ENCODE measurements at regions not wholly inside any gene's neighbourhood (a gene's known extent, or its start where the extent isn't known, plus 50 kb on each side); places are given as distances from the start of the nearest gene placed in this dataset.

DNA sequence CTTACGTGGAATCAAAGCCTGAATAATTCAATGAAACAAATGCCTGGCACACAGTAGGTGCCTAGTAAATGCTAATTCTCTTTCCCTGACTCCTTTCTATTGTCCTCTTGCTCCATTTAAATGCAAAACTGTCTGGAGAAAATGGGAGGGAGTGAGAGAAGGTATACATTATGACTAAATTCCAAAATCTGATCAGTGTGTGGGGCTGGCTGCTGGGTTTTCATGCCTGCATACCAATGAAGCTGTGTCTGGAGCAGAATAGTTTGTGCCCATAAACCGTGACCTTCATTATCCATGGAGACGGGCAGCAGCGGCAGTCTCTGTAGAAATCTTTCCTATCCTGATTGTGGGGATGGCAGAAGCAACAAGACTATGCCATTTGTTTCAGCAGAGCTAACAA is 223.4 kb upstream of the ZBED5 start:
- TF ChIP-seq, protein P1, sequence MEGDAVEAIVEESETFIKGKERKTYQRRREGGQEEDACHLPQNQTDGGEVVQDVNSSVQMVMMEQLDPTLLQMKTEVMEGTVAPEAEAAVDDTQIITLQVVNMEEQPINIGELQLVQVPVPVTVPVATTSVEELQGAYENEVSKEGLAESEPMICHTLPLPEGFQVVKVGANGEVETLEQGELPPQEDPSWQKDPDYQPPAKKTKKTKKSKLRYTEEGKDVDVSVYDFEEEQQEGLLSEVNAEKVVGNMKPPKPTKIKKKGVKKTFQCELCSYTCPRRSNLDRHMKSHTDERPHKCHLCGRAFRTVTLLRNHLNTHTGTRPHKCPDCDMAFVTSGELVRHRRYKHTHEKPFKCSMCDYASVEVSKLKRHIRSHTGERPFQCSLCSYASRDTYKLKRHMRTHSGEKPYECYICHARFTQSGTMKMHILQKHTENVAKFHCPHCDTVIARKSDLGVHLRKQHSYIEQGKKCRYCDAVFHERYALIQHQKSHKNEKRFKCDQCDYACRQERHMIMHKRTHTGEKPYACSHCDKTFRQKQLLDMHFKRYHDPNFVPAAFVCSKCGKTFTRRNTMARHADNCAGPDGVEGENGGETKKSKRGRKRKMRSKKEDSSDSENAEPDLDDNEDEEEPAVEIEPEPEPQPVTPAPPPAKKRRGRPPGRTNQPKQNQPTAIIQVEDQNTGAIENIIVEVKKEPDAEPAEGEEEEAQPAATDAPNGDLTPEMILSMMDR (IDR thresholded peaks at IDR 0.05; ENCODE audit: insufficient read depth, low read depth, low read length) = no peak
- no peak for TF ChIP-seq EZH2 (IDR thresholded peaks at IDR 0.05; ENCODE audit: insufficient read depth, low read length)
